Transverse colon (tissue), 4 donors: ENCODE measurements at regions not wholly inside any gene's neighbourhood (a gene's known extent, or its start where the extent isn't known, plus 50 kb on each side); places are given as distances from the start of the nearest gene placed in this dataset.

Experiments
- DNase-seq: peaks from one replicate; pipeline ENCODE4 v3.0.0-alpha.2; 2019
- H3K27ac ChIP-seq, 4 donors: fragments of 200-600 bp; sonication (generic); 2 replicates each; pipeline ENCODE4 v1.5.1; 2016 to 2018; ENCODE audit warnings: inconsistent platforms in 4 of 4
- H3K27me3 ChIP-seq: fragments of 200-600 bp; sonication (generic); 2 replicates; pipeline ENCODE4 v1.5.1; 2017; ENCODE audit warnings: inconsistent platforms
- H3K36me3 ChIP-seq, 4 donors: fragments of 200-600 bp; sonication (generic); 2 replicates each; pipeline ENCODE4 v1.5.1; 2017 to 2019; ENCODE audit warnings: inconsistent platforms in 4 of 4
- H3K4me1 ChIP-seq, 4 donors: fragments of 200-600 bp; sonication (generic); 2 replicates each; pipeline ENCODE4 v1.5.1; 2017 to 2020; ENCODE audit warnings: inconsistent platforms in 4 of 4
- H3K4me3 ChIP-seq, 4 donors: fragments of 200-600 bp; sonication (generic); 1 replicate in 1 of 4; 2 replicates in 3 of 4; pipeline versions ENCODE4 v1.5.1 to v1.6.1; 2017 to 2019; ENCODE audit warnings: inconsistent platforms in 4 of 4
- H3K9me3 ChIP-seq, 2 donors: fragments of 200-600 bp; sonication (generic); 2 replicates each; pipeline ENCODE4 v1.5.1; 2017 to 2019; ENCODE audit warnings: inconsistent platforms in 2 of 2
- CTCF ChIP-seq, 5 experiments: fragments of 200-600 bp in 3 of 5; fragments of 450-650 bp in 2 of 5; sonication (generic) in 3 of 5; IDR thresholded peaks; 1 replicate in 2 of 5; 2 replicates in 3 of 5; pipeline ENCODE4 v1.5.1; 2016 to 2017; ENCODE audit warnings: antibody characterized with exemption in 5 of 5, inconsistent platforms in 3 of 5, mild to moderate bottlenecking in 2 of 5, moderate library complexity in 1 of 5
- EP300 ChIP-seq: sonication (generic); formaldehyde crosslinking; IDR thresholded peaks from one replicate; pipeline ENCODE4 v1.6.1; 2017; ENCODE audit warnings: antibody characterized with exemption, low read depth
- POLR2A ChIP-seq: fragments of 450-650 bp; IDR thresholded peaks from one replicate; pipeline ENCODE4 v1.6.1; 2016; ENCODE audit warnings: antibody characterized with exemption, mild to moderate bottlenecking, moderate library complexity
- POLR2AphosphoS5 ChIP-seq, 3 donors: sonication (generic); formaldehyde crosslinking; IDR thresholded peaks; one replicate each; pipeline ENCODE4 v1.6.1; 2016; ENCODE audit warnings: antibody characterized with exemption in 3 of 3
- WGBS, 2 donors: methylation state at CpG; one replicate each; pipeline ENCODE4 v1.1.5; 2018; ENCODE audit warnings: low coverage in 1 of 2; 5-methylcytosine and 5-hydroxymethylcytosine counted together
- in situ Hi-C, 4 donors: fragments of 200-750 bp; cut with MboI; loops; one replicate each; pipeline versions ENCODE4 v1.15.0 to v1.15.1; 2017; ENCODE audit warnings: low sequenced_read_pairs in 3 of 4, low pct_ligation_motif_present in 1 of 4, low pct_unique_long_range_greater_than_20kb in 1 of 4
- intact Hi-C: fragments of 100-400 bp; cut with DNase I; formaldehyde crosslinking; loops from one replicate; pipeline ENCODE4 v1.15.1; 2023; ENCODE audit warnings: low total_unique reads

- WGBS, 2 donors, result 59 to 66% methylated on average over 6 of the region's 6 CpGs
- no peak overlapping the region for H3K27ac ChIP-seq
Observed at GRCh38 chr14:53628732-53629430, 327.7 kb downstream of the BMP4 start.

GRCh38 chr14:53628261-53628660 lies 328.4 kb downstream of the BMP4 start:
- H3K4me3 ChIP-seq, result no peak overlapping the region
- H3K36me3 ChIP-seq, result no peaks in the 10 kb centered on the region
- no peaks in the 10 kb centered on the region for H3K9me3 ChIP-seq
- no peaks in the 10 kb centered on the region for H3K27me3 ChIP-seq
- intact Hi-C loops, result no loop called here
- 59% methylated on average over 1 of the region's 1 CpG; no CpG with 5 or more reads in 1 of the 2 donors for WGBS, 2 donors
- DNase-seq, result no peak
- H3K4me1 ChIP-seq, result no peaks in the 10 kb centered on the region
- H3K27ac ChIP-seq, result no peak overlapping the region
- in situ Hi-C loops, result no loop called here
- TF ChIP-seq EP300, result no peak

More at GRCh38 chr14:53628732-53629430, 327.7 kb downstream of the BMP4 start:
- DNase-seq, result no peak
- intact Hi-C loops, result no loop called here
- in situ Hi-C loops, result no loop called here
- no peaks in the 10 kb centered on the region for H3K27me3 ChIP-seq
- H3K9me3 ChIP-seq, result no peaks in the 10 kb centered on the region
- H3K36me3 ChIP-seq, result no peaks in the 10 kb centered on the region
- no peak overlapping the region for H3K4me3 ChIP-seq
- no peaks in the 10 kb centered on the region for H3K4me1 ChIP-seq
- TF ChIP-seq POLR2A (no peak), CTCF (IDR thresholded peaks at IDR 0.05) (no peak), EP300 (no peak), POLR2AphosphoS5 (IDR thresholded peaks at IDR 0.05) (no peak)

GRCh38 chr14:53626761-53627160 lies 329.9 kb downstream of the BMP4 start:
- H3K4me1 ChIP-seq, result no peaks in the 10 kb centered on the region
- WGBS, 2 donors, result 73 to 82% methylated on average over 2 of the region's 2 CpGs
- no peak overlapping the region for H3K4me3 ChIP-seq
- intact Hi-C loops, result no loop called here
- no peak overlapping the region for H3K27ac ChIP-seq
- no peaks in the 10 kb centered on the region for H3K27me3 ChIP-seq
- no peak for DNase-seq
- TF ChIP-seq EP300 (no peak), CTCF (IDR thresholded peaks at IDR 0.05) (no peak), POLR2A (no peak), POLR2AphosphoS5 (IDR thresholded peaks at IDR 0.05) (no peak)
- H3K36me3 ChIP-seq, result no peaks in the 10 kb centered on the region
- H3K9me3 ChIP-seq, result no peaks in the 10 kb centered on the region
- in situ Hi-C loops, result no loop called here

- Histone ChIP-seq H3K27ac (no peak overlapping the region), H3K4me3 (no peak overlapping the region), H3K27me3 (no peaks in the 10 kb centered on the region), H3K36me3 (no peaks in the 10 kb centered on the region), H3K4me1 (peaks cover 0 to 8% (median 0%) of the 10 kb centered on the region in 4 donors), H3K9me3 (no peaks in the 10 kb centered on the region)
- intact Hi-C loops, result no loop called here
- in situ Hi-C loops, result no loop called here
- TF ChIP-seq EP300 (no peak), POLR2AphosphoS5 (IDR thresholded peaks at IDR 0.05) (no peak), POLR2A (no peak), CTCF (IDR thresholded peaks at IDR 0.05) (no peak)
- DNase-seq, result no peak
- 87 to 88% methylated on average over 3 of the region's 3 CpGs for WGBS, 2 donors
Observed at GRCh38 chr14:53622447-53622846, 334.2 kb downstream of the BMP4 start.

- Histone ChIP-seq H3K4me1 (peaks cover 0 to 8% (median 0%) of the 10 kb centered on the region in 4 donors), H3K4me3 (no peak overlapping the region), H3K9me3 (no peaks in the 10 kb centered on the region), H3K36me3 (no peaks in the 10 kb centered on the region), H3K27me3 (no peaks in the 10 kb centered on the region), H3K27ac (no peak overlapping the region)
- 39 to 60% methylated on average over 2 of the region's 2 CpGs for WGBS, 2 donors
- TF ChIP-seq EP300, result no peak
- intact Hi-C loops (no loop called here), in situ Hi-C loops (no loop called here)
- no peak for DNase-seq
Observed at GRCh38 chr14:53621921-53622320, 334.7 kb downstream of the BMP4 start.
